Retinal pigment epithelial cell (primary cell): ENCODE measurements at regions not wholly inside any gene's neighbourhood (a gene's known extent, or its start where the extent isn't known, plus 50 kb on each side); places are given as distances from the start of the nearest gene placed in this dataset.

Experiments
- DNase-seq: peaks from one replicate; pipeline ENCODE4 v3.0.0-alpha.2; 2010; ENCODE audit warnings: low read depth
- H3K4me3 ChIP-seq: 2 replicates; pipeline ENCODE4 v1.5.1; 2011; ENCODE audit warnings: mild to moderate bottlenecking, low read length, control low read depth, moderate library complexity
- TF ChIP-seq, protein P1 (sequence below): conservative IDR thresholded peaks from 2 replicates; pipeline ENCODE4 v1.5.1; 2011; ENCODE audit warnings: low read depth, low read length, control low read depth, inconsistent platforms

GRCh38 chr12:41881891-41882805 is 262.5 kb downstream of the GXYLT1 start:
- TF ChIP-seq, protein P1, sequence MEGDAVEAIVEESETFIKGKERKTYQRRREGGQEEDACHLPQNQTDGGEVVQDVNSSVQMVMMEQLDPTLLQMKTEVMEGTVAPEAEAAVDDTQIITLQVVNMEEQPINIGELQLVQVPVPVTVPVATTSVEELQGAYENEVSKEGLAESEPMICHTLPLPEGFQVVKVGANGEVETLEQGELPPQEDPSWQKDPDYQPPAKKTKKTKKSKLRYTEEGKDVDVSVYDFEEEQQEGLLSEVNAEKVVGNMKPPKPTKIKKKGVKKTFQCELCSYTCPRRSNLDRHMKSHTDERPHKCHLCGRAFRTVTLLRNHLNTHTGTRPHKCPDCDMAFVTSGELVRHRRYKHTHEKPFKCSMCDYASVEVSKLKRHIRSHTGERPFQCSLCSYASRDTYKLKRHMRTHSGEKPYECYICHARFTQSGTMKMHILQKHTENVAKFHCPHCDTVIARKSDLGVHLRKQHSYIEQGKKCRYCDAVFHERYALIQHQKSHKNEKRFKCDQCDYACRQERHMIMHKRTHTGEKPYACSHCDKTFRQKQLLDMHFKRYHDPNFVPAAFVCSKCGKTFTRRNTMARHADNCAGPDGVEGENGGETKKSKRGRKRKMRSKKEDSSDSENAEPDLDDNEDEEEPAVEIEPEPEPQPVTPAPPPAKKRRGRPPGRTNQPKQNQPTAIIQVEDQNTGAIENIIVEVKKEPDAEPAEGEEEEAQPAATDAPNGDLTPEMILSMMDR, result no peak
- DNase-seq, result no peak
- H3K4me3 ChIP-seq, result no peak overlapping the region

- no peak for DNase-seq
- TF ChIP-seq, protein P1, result no peak
- H3K4me3 ChIP-seq, result no peak overlapping the region
Observed at GRCh38 chr12:41869432-41869831, 275.2 kb downstream of the GXYLT1 start.

DNA sequence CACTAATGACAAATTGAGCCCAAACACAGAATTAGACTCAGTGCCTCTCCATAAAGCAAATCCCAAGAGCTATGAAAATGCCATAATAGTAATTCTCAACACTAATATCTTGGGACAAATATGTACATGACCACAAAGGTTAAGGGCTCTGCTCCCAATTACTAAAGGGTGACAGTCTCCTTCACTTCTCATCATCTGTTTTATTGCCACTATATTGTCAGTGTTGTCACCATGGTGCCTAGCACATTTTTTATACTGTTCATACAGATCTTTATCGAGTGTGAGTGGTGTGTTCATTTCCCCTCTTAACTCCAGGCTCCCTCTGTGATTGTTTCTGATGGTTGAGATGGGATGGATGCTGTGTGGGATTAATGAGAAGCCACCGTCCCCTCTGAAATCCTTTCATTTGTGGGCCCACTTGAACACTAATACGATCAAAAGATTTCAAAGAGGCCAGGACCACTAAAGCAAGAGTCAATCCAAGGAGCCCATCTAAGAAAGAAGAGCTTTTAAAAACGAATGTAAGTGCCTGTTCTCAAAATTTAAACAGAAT is 277.7 kb downstream of the GXYLT1 start:
- no peak overlapping the region for H3K4me3 ChIP-seq
- TF ChIP-seq, protein P1, result no peak
- DNase-seq, result no peak

GRCh38 chr12:41856228-41856627 is 288.4 kb downstream of the GXYLT1 start:
- no peak overlapping the region for H3K4me3 ChIP-seq
- TF ChIP-seq, protein P1, result no peak
- DNase-seq, result no peak

GRCh38 chr12:41850046-41850445 is 294.6 kb downstream of the GXYLT1 start:
- DNase-seq, result no peak
- H3K4me3 ChIP-seq, result no peak overlapping the region
- TF ChIP-seq, protein P1, result no peak

GRCh38 chr12:41846718-41847117 is 298.0 kb downstream of the GXYLT1 start:
- no peak for DNase-seq
- TF ChIP-seq, protein P1, result no peak

DNA sequence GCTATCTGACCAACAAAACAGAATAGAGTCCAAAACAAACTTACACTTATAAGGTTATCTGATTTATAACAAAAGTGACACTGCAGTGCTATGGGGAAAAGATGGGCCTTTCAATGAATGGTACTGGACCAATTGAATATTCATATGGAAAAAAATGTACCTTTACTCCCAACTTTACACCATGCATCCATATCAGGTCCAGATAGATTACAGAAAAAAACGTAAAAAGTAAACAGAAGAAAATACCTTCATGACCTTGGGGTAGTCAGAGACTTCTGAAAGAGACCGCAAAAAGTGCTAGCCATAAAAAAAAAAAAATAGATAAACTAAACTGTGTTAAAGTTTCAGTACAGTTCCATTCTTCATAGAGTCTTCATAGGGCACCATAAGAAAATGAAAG is 308.3 kb downstream of the GXYLT1 start:
- no peak for DNase-seq
- H3K4me3 ChIP-seq, result no peak overlapping the region
- TF ChIP-seq, protein P1, result no peak

More at GRCh38 chr12:41846718-41847117, 298.0 kb downstream of the GXYLT1 start:
- H3K4me3 ChIP-seq, result no peak overlapping the region
